GM18861 (cell line): ENCODE measurements at regions not wholly inside any gene's neighbourhood (a gene's known extent, or its start where the extent isn't known, plus 50 kb on each side); places are given as distances from the start of the nearest gene placed in this dataset.
A peak's percentile ranks its signal among the peaks of the same experiment; 100 is the strongest.
"Not testable (repeated sequence)": the region's sequence is repeated elsewhere in the genome, so short reads cannot be mapped to it uniquely, and the experiment has no call there.

ENCODE experiments used
- ATAC-seq: cut with Tn5 transposase; IDR thresholded peaks from one replicate; pipeline ENCODE4 v1.9.1; 2021; ENCODE audit not compliant: unreplicated experiment

DNA sequence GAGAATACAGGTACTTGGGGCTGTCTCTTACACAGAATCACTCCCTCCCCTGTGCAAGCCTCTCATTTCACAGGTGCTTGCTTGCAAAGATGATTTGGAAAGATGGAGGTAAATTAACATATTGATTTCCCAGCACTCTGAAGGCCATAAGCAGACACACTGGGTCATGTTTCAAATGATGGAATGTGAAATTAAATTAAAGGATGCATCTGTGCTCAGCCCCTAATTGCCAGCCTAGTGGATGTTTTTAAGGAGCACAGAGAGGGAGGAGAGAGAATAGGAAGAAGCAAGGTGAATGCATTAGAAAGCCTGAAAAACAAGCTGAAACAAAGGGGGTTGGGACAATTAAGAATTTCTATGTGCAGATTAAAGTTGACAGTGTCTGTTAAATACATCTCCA is 96.1 kb upstream of the GRIP1 start:
- no peak for ATAC-seq

DNA sequence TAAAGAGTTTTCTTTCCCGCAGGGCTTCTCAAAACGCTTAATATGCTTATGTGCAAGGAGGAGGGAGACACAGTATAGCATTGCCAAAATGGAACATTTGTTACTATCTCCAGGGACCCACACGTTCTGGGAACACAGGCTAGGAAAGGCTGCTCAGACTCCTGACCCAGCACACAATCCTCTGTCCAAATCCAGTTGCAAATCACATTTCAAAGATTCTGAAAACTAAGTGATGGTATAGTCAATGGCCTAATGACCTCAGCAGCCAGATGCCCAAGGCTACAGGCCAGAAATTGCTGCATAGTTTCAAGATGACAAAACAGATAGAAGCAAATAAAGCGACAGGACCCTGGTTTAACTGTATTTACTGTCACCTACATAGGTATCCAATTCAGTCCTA is 97.0 kb upstream of the GRIP1 start:
- no peak for ATAC-seq

DNA sequence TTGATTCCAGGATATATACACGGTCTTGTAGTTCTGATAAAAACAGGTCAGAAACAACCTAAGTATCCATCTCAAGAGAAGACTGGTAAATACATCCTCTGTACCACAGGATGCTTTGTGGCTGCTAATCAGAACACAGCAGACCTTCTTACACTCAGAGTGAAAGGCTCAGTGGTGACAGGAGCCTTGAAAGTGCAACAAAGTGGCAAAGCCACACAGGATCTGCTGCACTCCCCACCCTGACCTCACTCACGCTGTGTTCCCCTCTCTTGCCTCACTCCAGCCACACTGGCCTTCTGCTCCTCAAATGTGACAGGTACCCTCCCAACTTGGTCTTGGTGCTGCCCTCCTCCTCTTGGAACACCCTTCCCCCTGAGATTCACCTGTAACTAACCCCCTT is 98.1 kb upstream of the GRIP1 start:
- peak; percentile 68 for ATAC-seq

DNA sequence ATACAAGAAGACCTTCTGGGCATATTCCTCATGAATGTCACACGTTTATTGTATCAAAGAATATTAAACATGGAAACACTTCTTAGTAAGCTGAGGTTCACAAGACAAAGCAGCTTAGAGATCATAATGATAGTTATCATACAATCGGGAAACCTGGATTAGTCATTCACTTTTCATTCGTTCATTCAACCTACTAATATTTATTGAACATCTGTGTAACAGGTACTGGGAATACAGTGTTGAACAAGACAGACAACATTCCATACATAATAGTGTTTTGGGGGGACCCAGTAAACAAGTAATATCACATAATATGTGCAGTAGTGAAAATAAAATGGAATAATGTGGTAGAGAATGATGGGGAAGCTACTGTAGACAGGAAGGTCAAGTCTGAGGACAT is 100.6 kb upstream of the GRIP1 start:
- no peak for ATAC-seq

GRCh38 chr12:66786531-66787308 is 107.8 kb upstream of the GRIP1 start:
- ATAC-seq, result no peak

GRCh38 chr12:66799551-66799950 is 120.7 kb upstream of the GRIP1 start:
- ATAC-seq, result no peak

DNA sequence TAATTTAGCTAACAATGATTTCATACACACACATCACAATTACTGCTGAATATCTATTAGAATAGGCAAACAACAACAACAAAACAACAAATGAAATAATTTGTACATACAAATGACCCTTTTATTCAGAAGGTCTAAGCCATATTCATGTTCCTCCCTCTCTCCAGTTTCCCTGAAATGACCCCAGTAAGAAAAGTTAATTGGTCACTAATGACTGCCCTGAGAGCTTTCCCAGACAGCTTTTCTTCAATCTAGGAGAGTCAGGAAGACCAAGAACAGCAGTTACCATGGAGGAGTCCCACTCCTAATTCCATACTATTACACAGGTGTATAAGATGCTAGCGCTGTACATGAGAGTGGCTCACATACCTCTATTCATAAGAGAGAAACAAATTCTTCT is 121.2 kb upstream of the GRIP1 start:
- ATAC-seq, result no peak

DNA sequence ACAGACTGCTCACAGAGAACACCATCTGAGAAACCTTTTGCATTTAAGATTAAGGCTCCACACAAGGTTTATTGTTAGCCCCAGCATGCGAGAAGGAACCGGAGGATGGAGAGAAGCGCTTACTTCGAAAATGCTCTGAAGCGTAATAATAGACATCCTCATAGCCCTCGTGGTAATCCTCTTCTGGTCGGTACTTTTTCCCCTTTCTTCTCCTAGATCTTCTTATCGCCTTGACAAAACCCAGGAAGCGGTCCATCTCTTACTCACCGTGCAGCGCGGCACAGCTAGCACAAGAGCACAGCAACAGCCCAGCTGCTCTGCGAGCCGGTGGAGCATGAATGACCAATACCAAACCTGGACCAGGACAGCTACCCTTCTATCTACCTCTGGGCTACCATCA is 125.1 kb upstream of the GRIP1 start:
- no peak for ATAC-seq

DNA sequence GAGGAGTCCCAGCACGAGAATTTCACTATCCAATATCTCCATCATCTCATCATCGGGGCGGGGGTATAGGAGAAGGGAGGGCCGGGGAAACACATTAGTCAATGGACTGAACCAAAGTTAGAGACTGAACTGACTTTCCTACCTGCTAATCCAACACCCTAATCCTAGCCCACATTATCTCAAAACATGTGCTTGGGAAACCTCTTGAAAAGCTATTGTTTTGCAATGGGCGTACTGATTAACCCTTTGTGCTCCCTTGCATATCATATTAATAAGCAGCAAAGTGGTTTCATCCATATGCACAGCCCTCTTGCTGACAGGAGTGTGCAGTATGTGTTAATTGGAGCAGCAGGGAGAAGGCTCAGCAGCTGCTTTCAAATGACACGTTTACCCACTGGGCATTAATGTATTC is 125.7 kb upstream of the GRIP1 start:
- ATAC-seq, result no peak

- no peak for ATAC-seq
Observed at GRCh38 chr12:66808606-66809005, 129.7 kb upstream of the GRIP1 start.

DNA sequence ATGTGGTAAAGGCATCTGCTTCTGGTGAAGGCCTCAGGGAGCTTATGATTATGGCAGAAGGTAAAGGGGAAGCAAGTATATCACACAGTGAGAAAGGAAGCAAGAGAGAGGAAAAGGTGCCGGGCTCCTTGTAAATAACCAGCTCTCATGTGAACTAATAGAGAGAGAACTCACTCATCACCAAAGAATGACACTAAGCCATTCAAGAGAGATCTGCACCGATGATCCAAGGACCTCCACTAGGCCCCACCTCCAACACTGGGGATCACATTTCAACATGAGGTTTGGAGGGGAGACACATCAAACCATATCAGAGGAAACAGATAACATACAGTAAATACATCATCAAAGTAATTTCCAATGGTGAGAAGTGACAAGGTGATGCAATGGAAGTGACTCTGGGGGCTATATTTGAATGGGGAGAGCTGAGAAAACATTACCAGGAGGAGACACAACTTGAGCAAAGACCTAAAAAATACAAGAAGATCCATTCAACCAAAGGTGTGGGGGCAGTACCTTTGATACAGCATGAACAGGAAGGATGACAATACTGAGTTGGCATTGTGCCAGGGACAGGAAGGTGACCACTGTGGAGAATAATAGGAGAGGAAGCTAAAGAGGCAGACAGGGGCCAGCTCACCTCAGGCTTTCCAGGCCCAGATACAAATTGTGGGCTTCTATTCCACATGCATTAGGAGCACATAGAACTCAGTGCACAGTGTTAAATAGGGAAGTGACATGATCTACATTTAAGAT is 134.4 kb upstream of the GRIP1 start:
- no peak for ATAC-seq

GRCh38 chr12:66819587-66819986 is 140.7 kb upstream of the GRIP1 start:
- no peak for ATAC-seq

GRCh38 chr12:66822961-66823360 is 144.1 kb upstream of the GRIP1 start:
- no peak for ATAC-seq

DNA sequence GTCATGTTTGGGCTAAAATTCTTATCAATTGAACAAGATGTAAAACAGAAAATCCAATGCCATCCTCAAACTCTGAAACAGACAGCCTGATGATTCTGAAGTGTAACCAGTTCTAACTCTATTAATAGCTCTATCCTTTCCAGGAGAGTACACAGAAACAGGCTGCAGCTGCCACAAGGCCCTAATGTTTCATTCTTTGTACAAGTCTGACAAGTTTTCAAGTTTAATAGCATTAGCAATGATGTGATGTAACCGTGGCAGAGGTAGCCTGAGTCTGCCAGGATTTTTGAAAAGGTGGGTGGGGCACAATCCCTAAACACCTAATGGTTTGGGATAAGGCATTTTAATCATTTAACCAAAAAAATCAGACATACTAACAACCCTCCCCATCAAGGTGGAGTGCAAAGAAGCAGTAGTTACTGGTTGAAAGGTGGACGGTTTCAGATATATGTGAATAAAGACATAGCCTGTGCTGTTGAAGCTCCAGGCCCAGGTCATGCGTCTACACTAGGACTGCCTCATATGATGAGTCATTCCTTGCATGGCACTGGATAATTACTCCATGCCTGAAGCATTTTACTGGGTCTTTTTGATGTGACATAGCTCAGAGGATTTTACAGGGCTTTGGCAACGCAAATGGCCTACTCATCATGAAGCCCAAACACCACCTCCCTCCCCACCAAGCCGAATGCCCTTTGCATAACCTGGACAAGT is 145.1 kb upstream of the GRIP1 start:
- ATAC-seq, result no peak

- ATAC-seq, result not testable (repeated sequence)
Observed at GRCh38 chr12:66825921-66826320, 147.0 kb upstream of the GRIP1 start.

DNA sequence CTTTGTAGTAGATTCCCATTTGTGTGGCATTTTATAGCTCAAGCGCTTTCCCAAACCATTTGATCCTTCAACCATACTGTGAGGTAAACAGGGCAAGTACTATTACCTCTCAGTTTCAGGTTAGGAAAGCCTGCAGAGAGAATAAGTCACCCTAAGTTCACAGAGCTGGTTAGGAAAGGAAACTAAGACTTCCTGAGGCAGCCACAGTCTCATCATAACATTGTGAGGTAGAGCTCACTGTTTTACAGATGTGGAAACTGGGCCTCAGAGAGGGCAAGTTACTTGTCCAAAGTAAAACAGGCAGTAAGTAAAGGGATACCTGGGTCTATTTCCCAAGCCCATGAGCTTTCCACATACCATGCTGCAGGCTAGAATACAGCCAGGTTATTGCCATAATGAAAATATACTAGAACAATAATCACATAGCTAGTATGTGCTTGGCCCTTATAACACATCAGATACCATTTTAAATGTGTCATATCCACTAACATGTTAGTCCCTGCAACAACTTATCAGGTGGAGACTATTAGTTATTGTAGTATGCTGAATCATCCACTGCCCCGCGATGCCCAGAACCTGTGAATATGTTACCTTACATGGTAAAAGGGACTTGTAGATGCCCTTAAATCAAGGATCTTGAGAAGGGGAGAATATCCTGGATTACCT is 150.9 kb upstream of the GRIP1 start:
- no peak for ATAC-seq

DNA sequence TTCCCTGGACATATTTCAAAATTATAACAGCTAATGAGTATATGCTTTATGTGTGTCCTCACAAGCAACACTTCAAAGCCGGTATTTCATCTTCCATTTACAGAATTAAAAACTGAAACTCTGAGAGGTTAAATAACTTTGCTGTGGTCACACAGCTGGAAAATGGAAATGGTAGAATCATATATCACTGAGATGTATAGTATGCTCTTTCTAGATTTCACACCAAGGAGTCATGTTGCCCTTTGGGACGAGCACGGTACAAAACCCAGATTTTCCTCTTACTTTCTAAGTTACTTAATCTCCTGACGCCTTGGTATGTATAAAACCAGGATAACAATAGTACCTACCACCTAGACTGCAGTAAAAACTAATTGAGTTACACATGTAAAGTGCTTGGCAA is 152.6 kb upstream of the GRIP1 start:
- ATAC-seq, result no peak

DNA sequence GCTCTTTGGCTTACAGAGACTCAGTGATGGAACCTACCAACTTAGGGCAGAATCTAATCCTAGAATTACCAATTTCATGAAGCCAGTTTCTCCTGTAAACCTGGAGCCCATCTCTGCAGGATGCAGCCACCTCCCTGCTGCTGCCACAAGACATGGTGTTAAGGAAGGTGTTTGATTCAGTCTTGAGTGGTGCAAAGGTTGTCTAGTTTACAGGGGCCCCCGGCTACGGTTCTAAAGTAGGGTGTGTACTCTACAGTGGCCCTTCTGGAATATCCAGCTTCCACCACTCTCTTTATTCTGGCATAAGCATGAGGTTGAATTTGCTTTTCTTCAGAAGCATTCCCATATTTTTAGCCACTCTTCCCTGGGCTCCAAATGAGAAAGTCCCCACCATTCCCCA is 154.1 kb upstream of the GRIP1 start:
- ATAC-seq, result no peak

- no peak for ATAC-seq
Observed at GRCh38 chr12:66836623-66837310, 157.9 kb upstream of the GRIP1 start.

DNA sequence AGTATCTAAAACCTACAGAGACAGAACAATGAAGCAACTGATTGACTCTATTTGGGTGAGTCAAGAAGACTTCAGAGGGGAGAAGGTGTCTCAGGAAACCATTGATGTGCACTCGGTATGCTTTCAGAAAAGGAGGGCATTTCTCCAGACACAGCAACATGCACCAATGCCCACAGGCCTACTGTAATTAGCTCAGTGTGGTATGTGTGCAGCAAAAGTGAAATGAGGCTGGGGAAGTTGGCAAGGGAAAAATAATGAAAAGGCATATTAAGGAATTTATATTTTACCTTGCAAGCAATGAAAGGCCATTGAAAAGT is 158.4 kb upstream of the GRIP1 start:
- no peak for ATAC-seq

GRCh38 chr12:66838366-66838765 is 159.5 kb upstream of the GRIP1 start:
- ATAC-seq, result no peak
